ENCODE measurements at regions not wholly inside any gene's neighbourhood (a gene's known extent, or its start where the extent isn't known, plus 50 kb on each side); places are given as distances from the start of the nearest gene placed in this dataset.

DNA sequence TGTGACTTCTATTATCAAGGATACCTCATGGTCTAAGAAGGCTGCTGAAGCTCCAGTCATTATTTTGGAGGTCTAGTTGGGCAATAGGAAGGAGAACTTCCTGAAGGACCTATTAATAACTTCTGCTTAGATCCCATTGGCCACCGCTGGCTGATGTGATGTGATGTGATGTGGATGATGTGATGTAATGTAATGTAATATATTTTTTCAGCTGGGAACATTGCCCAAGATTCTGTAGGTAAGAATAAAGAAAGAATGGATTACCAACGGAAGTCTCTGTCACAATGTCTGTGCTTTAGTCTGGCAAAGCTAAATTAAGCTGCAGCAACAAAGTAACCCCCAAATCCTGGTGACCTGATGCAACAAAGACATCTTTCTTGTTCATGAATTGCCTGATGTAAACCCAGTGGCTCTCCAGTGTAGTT, 233.7 kb downstream of the PTEN start:
- no peak for TF ChIP-seq POLR2A (IDR thresholded peaks at IDR 0.05; ENCODE audit: low read depth, low read length)
- DNase-seq (ENCODE audit: insufficient read length, low spot score) (no peak), FAIRE-seq (no peak)

DNA sequence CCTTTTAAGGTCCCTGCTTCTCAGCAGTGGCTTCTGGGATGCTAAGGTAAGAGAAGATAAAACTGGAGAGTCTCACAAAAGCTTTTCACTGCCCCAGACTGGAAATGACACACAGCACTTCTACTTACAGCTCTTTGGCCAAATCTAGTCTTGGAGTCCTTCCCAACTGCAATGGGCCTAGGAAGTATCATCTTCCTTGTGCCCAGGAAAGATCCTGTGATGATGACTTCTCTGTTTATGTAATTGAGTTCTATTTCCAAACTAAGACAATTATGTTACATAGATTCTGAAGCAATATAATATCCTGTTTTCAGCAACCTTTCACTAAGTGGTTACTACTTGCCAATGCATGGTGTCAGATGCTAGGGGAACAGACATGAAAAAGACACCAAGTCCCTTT, 234.1 kb downstream of the PTEN start:
- no peak for DNase-seq (ENCODE audit: insufficient read length, low spot score)
- FAIRE-seq: peak; percentile 48
- no peak for TF ChIP-seq POLR2A (IDR thresholded peaks at IDR 0.05; ENCODE audit: low read depth, low read length)

DNA sequence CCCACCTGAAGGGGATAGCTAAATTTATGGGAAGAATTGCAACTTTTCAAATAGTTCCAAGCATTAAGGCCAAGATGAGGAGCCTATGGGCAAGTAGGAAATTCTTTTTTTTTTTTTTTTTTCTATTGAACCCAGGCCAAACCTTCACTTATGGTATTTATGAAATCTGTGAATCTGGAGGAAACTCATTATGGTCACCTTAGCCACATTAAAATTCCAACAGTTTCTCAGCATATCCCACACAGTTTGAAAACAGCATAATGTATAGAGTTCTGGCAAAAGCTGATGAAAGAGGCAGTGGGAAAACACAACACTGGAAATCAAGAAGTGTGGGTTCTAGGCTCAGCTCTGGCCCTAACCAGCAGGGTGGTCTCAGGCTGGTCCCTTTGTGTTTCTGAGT, 236.9 kb downstream of the PTEN start:
- no peak for DNase-seq (ENCODE audit: insufficient read length, low spot score)
- peak; percentile 6 for FAIRE-seq
- TF ChIP-seq POLR2A (IDR thresholded peaks at IDR 0.05; ENCODE audit: low read depth, low read length): no peak

DNA sequence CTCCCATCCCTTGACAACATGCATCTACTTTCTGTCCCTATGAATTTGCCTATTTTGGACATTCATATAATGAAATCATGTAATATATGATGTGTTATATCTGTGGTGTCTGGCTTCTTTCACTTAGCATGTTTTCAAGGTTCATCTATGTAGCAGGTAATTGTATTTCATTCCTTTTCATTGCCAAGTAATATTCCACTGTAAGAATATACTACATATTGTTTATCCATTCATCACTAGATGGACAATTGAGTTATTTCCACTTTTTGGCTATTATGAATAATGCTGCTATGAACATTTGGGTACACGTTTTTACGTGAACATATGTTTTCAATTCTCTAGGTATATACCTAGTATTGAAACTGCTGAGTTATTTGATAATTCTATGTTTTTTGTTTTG, 238.2 kb downstream of the PTEN start:
- TF ChIP-seq POLR2A (IDR thresholded peaks at IDR 0.05; ENCODE audit: low read depth, low read length): no peak
- DNase-seq (ENCODE audit: insufficient read length, low spot score) (no peak), FAIRE-seq (peak; percentile 58)

DNA sequence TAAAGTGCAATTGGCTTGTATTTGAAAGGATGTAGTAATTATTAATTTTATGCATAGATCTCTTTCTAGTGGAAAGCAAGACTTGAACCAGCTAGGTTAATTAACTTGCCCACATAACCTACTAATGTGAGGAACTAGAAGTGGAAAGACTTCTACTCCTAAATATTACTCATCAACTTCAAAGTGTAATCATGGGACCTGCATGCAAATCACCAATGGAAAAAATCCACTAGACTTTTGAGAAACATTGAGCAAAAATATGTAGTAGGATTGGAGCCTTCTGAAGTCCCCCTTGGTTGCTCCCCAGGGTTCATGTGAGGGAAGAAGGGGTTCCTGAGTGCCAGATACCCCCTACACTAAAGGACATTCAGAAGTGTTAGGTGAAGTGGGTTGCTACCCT, 240.2 kb downstream of the PTEN start:
- no peak for FAIRE-seq

DNA sequence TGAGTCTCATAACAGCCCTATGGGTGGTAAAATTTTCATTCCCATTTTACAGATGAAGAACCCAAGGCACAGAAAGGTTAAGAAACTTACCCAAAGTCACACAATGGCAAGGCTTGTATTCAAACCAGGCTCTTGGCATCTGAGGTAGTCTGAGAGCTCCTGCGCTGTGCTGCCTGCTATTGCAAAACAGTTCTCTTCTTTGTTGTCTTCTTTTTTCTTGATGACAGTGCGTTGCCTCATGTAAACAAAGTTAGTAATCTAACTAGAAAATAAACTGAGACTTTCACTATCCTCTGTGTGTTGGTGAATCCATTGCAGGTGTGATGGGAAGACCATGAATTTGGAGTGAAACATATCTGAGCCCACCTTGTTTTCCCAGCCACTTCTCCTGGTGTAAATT, 240.8 kb downstream of the PTEN start:
- DNase-seq (ENCODE audit: insufficient read length, low spot score) (no peak), FAIRE-seq (peak; percentile 23)
- no peak for TF ChIP-seq POLR2A (IDR thresholded peaks at IDR 0.05; ENCODE audit: low read depth, low read length)

More for the DNA sequence above, 240.2 kb downstream of the PTEN start:
- DNase-seq (ENCODE audit: insufficient read length, low spot score): no peak
- no peak for TF ChIP-seq POLR2A (IDR thresholded peaks at IDR 0.05; ENCODE audit: low read depth, low read length)

DNA sequence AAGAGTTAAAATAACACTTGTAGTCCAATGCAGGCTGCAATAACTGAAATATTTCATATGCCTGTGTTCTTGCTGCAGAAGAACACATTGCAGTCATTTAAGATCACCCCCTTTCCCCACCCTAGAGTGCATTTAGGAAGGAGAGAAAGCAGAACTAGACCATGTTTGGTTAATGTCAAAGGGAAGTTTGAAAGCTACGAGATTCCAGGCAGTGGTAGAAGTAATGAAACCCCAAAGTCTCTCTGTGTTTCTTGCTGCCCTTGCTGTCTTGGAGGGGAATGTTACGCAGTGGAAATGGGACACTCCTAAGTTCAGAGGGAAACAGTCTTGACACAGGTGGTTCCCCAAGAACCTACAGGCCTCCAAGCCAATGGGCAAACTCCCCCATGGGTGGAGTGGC, 242.9 kb downstream of the PTEN start:
- no peak for TF ChIP-seq POLR2A (IDR thresholded peaks at IDR 0.05; ENCODE audit: low read depth, low read length)
- DNase-seq (ENCODE audit: insufficient read length, low spot score) (no peak), FAIRE-seq (no peak)

DNA sequence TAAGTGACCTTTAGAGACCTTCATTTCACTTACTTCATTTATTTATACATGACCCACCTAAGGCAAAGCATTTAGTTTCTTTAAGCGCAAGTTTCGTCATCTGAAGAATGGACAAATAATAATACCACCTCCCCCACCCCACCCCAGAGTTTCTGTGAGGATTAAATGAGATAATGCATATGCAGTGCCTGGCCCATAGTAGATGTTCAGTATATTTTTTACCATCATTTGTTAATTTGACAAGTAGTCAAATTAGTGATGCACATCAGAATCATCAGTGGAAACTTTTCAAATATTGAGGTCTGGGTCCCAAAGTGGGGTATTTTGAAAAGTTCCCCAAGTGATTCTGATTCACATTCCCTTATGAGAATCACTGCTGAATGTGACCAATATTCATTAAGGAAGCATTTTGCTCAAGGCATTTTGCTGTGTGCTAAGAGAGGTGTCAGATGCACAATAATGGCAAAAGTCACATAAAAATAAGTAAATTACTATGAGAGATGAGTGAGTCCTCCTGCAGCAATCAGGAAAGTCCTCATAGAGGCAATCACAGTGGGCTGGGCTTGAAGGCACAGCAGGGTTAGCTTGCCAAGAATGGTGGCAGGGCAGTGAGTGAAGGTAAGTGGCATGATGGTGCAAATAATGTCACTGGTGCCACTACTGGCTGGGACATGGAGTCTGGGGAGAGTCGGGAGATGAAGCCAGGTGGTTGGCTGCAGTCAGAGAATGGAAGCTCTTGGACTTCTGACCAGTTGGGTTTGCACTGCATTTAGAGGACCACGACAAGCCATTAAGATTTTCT, 244.1 kb downstream of the PTEN start:
- no peak for DNase-seq (ENCODE audit: insufficient read length, low spot score)
- no peak for TF ChIP-seq POLR2A (IDR thresholded peaks at IDR 0.05; ENCODE audit: low read depth, low read length)
- FAIRE-seq: peak; percentile 23

DNA sequence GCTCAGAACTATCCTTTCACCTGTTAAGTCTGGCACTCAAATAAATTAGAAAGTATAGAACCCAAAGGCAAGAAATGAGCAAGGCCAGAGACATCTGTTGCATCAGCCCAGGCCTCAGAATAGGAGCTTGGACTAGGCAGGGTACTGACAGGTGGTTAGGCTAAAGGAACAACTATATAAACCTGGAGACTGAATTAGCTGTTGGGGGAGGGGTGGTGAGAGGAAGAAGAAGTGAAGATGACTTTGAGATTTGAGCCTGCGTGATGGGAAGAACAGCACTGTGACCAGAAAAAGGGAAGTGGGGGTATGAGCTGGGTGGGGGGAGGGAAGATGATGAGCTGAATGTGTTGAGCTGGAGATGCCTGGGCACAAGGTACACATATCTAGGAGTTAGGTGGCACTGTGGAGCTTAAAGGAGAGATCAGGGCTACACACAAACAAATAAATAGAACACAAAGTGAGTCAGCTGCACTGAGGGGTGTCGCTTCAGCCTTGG, 244.7 kb downstream of the PTEN start:
- FAIRE-seq (no peak), DNase-seq (ENCODE audit: insufficient read length, low spot score) (no peak)
- no peak for TF ChIP-seq POLR2A (IDR thresholded peaks at IDR 0.05; ENCODE audit: low read depth, low read length)

DNA sequence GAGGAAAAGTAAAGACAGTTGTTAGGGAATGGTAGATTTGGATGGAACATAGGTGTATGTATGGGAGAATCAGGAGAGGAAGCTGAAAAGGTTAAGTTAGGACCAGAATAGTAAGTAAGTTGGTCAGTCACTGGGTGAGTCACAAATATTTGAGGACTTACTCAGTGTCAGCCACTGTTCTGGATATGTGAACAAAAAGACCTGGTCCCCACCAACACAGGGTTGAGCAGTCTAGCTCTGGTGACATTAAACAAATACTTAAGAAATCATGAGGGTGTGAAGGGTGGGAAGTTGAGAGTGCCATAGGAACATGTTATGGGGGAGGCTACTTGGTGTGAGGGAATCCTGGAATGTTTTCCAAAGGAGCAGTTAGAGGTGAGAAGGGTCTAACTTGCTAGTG, 246.9 kb downstream of the PTEN start:
- FAIRE-seq (peak; percentile 96), DNase-seq (ENCODE audit: insufficient read length, low spot score) (peak; percentile 62)
- no peak for TF ChIP-seq POLR2A (IDR thresholded peaks at IDR 0.05; ENCODE audit: low read depth, low read length)

DNA sequence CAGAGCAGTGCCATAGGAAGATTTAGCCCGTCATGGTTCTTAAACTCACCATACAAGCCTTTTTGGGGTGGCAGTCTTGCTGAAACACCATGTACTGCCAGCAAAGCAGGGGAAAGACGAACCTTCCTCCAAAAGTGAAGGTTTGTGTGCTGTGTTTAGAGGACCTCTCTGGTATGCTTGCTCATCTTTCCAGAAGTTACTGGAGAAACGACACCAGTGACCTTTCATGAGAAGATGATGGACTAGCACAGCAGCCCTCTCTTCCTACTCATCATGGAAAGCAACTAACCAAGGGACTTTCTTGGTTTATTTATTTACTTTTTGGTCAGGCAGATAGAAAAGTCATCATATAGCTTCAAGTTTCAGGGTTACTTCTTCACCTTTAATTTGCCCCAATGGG, 247.4 kb downstream of the PTEN start:
- DNase-seq (ENCODE audit: insufficient read length, low spot score): no peak
- no peak for FAIRE-seq
- no peak for TF ChIP-seq POLR2A (IDR thresholded peaks at IDR 0.05; ENCODE audit: low read depth, low read length)

DNA sequence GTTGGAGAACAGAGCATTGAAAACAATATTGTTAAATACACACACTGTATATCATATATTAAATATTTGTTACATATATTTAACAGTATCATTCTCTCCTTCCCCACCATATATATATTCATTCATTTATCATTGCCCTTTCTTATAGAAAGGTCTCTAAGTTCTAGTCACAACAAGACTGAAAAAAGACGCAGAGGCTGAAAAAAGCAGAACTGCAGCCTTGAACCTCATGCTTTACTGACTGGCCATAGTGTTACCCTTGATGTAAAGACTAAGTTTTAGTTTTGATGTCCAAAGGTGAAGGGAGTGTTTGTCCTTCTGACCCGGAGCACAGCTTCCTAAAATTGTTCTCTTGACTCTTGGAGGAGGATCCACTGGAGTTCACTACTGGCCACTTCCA, 247.9 kb downstream of the PTEN start:
- FAIRE-seq (no peak), DNase-seq (ENCODE audit: insufficient read length, low spot score) (no peak)
- no peak for TF ChIP-seq POLR2A (IDR thresholded peaks at IDR 0.05; ENCODE audit: low read depth, low read length)

DNA sequence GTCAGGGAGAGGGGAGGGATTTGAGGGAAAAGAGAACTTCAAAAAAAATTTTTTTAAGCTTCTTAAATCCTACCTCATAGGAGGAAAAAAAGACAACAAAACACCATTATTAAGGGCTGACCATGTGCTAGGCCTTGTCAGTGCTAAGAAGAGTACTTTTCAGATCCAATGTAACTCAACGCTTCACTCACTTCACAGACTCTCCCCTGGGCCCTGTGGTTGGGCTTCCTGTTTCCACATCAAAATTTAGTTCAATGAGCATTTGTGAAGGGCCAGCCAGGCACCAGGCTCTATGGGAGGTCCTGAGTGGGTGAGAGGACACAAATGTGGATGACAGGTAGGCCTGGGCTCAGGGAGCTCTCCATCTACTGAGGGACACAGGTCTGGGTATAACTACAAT, 249.8 kb downstream of the PTEN start:
- no peak for DNase-seq (ENCODE audit: insufficient read length, low spot score)
- no peak for FAIRE-seq

DNA sequence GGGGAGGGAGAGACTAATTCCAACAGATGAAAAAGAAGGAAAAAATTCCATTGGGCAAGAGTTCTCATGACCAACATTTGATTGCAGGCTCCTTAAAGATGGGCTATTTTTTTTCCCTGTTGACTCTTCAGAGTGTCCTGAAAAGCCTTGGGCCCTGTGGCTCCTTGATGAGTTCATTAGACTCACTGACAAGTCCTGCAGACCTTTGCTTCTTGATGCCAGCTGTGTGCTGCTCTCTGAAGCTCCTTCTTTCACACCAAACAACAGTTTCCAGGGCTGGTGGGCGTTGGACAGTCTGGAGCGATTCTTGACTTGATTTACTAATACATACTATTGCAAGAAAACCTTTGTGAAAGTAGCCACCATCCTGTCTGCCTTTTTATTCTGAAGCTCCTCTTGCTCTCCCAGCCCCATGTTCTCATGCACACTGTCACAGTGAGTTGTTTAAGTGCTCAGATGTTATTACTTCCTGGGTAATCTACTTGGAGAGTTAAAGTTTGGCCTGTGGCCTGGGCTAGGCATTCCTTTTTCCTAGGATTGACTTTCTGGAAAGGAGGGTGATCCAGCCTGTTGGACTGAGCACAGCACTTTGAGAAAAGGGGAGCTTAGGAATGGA, 250.3 kb downstream of the PTEN start:
- no peak for TF ChIP-seq POLR2A (IDR thresholded peaks at IDR 0.05; ENCODE audit: low read depth, low read length)
- no peak for FAIRE-seq

More for the DNA sequence above, 249.8 kb downstream of the PTEN start:
- no peak for TF ChIP-seq POLR2A (IDR thresholded peaks at IDR 0.05; ENCODE audit: low read depth, low read length)

DNA sequence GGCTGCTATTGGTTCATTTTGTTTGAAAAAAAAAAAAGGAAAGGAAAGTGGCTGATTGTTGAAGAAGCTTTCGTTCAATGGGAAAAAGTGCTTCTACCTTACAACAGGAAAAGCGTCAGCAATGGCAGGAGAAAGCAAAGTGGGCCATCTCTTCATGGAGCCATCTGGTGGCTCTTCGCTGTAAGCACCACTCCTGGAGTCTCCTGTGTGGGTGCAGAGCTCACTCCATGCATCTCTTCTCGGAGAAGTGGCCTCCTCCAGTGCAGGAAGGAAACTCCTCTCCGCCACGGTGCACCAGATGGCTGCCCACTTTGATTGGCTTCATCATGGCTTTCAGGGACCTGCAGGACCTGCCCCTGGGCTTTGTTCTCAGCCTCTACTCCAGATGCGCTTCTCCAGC, 250.9 kb downstream of the PTEN start:
- TF ChIP-seq POLR2A (IDR thresholded peaks at IDR 0.05; ENCODE audit: low read depth, low read length): no peak
- FAIRE-seq: no peak
- DNase-seq (ENCODE audit: insufficient read length, low spot score): no peak

More for the DNA sequence above, 250.3 kb downstream of the PTEN start:
- DNase-seq (ENCODE audit: insufficient read length, low spot score): no peak
